VCaP (cell line): ENCODE measurements at regions not wholly inside any gene's neighbourhood (a gene's known extent, or its start where the extent isn't known, plus 50 kb on each side); places are given as distances from the start of the nearest gene placed in this dataset.

ENCODE experiments used
- H3K27ac ChIP-seq: fragments of 450-650 bp; 2 replicates; pipeline ENCODE4 v1.5.1; 2017
- CTCF ChIP-seq: fragments of 450-650 bp; conservative IDR thresholded peaks from 2 replicates; pipeline ENCODE4 v1.5.1; 2017; ENCODE audit warnings: mild to moderate bottlenecking, moderate library complexity

DNA sequence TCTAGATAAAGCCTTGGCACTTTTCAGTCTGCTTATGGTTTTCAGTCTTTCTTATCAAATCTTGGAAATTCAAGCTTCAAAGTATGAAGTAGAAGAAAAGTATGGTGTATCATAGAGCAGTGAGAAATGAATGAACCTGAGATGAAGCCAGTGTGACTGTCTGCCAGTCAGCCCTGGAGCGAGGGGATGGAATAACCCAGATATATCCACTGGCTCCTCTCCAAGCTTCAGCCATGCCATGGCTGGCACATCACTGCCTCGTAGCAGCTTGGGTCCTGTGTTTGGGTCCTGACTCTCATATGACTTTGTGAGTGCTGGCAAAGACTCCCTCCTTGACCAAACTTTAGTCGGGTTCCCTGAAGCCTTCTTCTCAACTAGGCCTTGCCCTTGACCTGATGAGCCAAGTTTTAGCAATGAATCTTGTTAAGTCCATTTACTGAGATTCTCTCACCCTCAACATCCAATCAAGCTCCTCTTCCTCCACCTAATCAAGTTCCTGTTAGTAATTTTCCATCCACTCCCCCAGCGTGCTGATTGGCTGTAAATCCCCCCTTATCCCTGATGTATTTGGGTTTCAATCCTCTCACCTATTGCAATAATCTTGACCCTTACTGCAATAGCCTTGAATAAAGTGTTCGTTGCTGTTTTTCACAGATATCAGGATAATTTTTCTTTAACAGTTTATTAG is 62.5 kb upstream of the PRDX6 start:
- no peak for TF ChIP-seq CTCF
- no peak overlapping the region for H3K27ac ChIP-seq

GRCh38 chr1:173415490-173415889 is 61.6 kb upstream of the PRDX6 start:
- H3K27ac ChIP-seq: no peak overlapping the region
- TF ChIP-seq CTCF: no peak

DNA sequence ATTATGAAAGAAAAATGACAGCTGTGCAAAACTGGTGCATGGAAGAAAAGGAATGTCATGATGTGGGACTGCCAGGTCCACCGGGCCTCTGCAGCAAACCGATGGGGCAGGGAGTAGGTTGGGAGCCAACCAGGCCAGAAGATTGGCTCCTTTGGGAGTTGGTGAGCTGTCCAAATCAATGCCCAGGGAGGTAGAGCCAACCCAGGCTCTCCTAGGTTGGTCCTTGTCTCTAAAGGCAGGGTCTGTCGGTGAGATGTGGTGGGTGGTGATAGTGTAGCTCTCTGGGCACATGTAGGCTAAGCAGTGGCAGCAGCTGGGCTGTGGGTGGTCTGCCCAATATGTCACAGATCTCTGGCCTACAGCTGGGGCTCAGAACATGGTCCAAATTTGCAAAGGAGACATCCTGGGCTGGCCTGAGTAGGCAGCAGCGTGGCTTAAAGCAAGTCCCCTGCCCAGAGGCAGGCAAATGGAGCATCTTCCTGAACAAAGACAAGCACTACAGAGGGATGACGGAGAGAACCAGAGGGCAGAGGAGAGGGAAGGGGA is 61.2 kb upstream of the PRDX6 start:
- TF ChIP-seq CTCF: no peak

DNA sequence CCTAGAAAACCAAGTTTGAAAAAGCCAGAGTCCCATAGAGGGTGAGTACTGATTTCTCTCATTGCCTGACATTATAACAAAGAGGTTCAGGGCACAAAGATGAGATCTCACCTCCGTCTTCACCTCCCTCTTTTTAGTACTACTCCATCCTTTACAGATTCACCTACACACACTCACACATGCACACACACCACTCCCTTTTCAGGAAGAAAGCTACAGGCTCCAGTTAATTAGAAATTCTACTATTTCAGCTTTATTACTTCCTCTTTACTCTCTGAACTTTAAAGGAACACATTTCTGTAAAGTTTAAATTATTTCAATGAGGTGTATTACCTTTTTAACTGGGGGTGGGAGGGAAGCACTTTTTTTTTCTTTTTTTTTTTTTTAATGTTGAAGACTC is 59.6 kb upstream of the PRDX6 start:
- no peak for TF ChIP-seq CTCF
- no peak overlapping the region for H3K27ac ChIP-seq

More for the DNA sequence above, 61.2 kb upstream of the PRDX6 start:
- no peak overlapping the region for H3K27ac ChIP-seq

DNA sequence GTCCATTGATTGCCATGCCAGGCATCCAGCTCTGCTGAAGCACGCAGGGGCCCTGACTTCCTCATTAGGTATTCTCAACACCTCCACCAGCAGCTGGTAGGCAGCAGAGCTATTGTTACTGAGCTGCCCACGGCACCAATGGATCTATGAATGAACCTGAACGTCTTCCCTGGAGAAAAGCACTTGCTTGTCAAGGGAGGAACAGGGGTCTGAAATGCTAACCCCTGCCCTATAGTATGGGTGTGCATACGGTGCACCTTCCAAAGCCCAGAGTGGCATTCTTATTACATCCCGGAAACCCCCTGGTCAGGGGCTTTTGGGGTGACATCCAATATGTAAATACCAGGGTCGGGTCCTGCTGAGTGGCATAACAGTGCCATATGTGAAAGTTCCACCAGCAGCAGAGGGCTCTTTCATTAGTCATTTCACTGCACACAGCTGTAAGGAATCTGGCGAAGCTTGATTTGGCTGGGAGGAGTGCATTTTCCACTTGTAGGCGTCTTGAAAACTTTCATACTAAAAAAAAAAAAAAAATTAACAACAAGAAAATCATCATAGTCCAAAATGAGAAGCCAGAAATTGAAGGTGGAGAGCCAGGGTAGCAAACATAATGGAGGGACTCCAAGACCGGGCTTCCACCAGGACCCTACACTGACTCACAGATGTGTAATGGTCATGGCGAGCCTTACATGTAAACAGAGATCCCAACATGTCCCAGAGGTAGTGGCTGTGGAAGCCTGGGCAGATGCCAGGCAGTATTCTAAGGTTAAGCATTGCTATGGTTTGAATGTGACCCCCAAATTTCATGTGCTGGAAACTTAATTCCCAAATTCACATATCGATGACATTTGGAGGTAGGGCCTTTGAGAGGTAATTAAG is 58.8 kb upstream of the PRDX6 start:
- H3K27ac ChIP-seq: no peak overlapping the region
- TF ChIP-seq CTCF: no peak

DNA sequence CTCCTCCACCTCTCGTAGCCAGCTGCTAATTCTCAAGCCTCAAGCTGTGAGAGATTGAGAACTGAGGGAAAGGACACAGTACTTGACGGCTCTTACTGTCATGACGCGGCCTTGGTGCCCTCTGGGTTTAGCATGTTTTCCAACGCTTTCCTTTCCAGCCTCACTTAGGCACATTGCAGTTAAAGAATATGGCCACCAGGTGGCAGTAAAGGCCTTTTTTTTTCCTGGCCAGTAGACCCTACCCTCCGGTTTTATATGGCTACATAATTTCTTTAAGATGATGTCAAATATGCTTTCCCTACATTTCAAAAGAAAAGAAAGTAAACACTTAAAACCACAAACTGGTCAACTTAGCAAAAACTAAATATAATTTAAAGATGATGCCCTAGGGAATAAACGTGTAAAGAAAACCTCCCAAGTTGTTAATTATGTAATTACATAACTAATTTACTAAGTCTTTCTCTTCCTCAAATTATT is 56.8 kb upstream of the PRDX6 start:
- H3K27ac ChIP-seq: peak overlapping the region; percentile 31; the same call in 1 of the 2 replicates
- peak; percentile 79 for TF ChIP-seq CTCF

DNA sequence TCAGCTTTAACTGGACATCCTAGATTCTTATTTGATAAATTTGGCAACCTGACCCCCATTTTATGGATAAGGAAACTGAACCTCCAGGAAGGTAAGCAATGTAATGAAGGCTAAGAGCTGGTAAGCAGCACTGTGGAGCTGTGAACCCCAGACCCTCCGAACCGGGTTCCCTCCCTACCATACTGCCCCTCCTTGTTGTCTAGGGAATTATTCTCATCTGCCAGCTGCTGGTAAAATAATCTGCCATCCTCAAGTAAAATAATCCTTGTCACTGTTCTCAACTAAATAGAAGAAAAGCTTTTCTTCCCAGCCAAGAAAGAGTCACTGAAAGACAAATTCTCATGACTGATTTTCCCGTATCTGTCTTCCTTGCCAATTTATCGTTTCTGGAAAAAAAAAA is 55.8 kb upstream of the PRDX6 start:
- TF ChIP-seq CTCF: no peak

More for the DNA sequence above, 55.8 kb upstream of the PRDX6 start:
- H3K27ac ChIP-seq: no peak overlapping the region
